NCI-H2196 treated with DMSO at 0.1 percent for 48 hours (cell line): ENCODE measurements at regions not wholly inside any gene's neighbourhood (a gene's known extent, or its start where the extent isn't known, plus 50 kb on each side); places are given as distances from the start of the nearest gene placed in this dataset.
"Not testable (repeated sequence)": the region's sequence is repeated elsewhere in the genome, so short reads cannot be mapped to it uniquely, and the experiment has no call there.

Experiments used
- DNase-seq: peaks from one replicate; lab custom pipeline; 2025; ENCODE audit not compliant: unreplicated experiment; lab: John Stamatoyannopoulos, UW

GRCh38 chr1:55535724-55536544 lies 320.8 kb upstream of the USP24 start:
- DNase-seq: no peak

GRCh38 chr1:55534565-55535121 lies 319.5 kb upstream of the USP24 start:
- DNase-seq: no peak

- DNase-seq: no peak
Observed at GRCh38 chr1:55531644-55532043, 316.5 kb upstream of the USP24 start.

GRCh38 chr1:55530749-55531478 lies 315.8 kb upstream of the USP24 start:
- DNase-seq: no peak

GRCh38 chr1:55529017-55529416 lies 313.9 kb upstream of the USP24 start:
- no peak for DNase-seq

- DNase-seq: no peak
Observed at GRCh38 chr1:55527831-55528230, 312.7 kb upstream of the USP24 start.

- DNase-seq: no peak
Observed at GRCh38 chr1:55526716-55527115, 311.6 kb upstream of the USP24 start.

- DNase-seq: no peak
Observed at GRCh38 chr1:55524006-55524405, 308.8 kb upstream of the USP24 start.

GRCh38 chr1:55522982-55523381 lies 307.8 kb upstream of the USP24 start:
- DNase-seq: no peak

GRCh38 chr1:55522353-55522903 lies 307.3 kb upstream of the USP24 start:
- DNase-seq: no peak

GRCh38 chr1:55520861-55521260 lies 305.7 kb upstream of the USP24 start:
- no peak for DNase-seq

- no peak for DNase-seq
Observed at GRCh38 chr1:55519937-55520683, 304.9 kb upstream of the USP24 start.

GRCh38 chr1:55519276-55519675 lies 304.1 kb upstream of the USP24 start:
- no peak for DNase-seq

- DNase-seq: no peak
Observed at GRCh38 chr1:55517036-55517435, 301.9 kb upstream of the USP24 start.

GRCh38 chr1:55514571-55514970 lies 299.4 kb upstream of the USP24 start:
- not testable (repeated sequence) for DNase-seq

GRCh38 chr1:55512466-55512865 lies 297.3 kb upstream of the USP24 start:
- DNase-seq: no peak

GRCh38 chr1:55507578-55507931 lies 292.4 kb upstream of the USP24 start:
- DNase-seq: no peak

GRCh38 chr1:55506740-55507577 lies 291.8 kb upstream of the USP24 start:
- no peak for DNase-seq

GRCh38 chr1:55505326-55505725 lies 290.2 kb upstream of the USP24 start:
- DNase-seq: no peak

GRCh38 chr1:55504306-55504731 lies 289.2 kb upstream of the USP24 start:
- DNase-seq: no peak
